Neural cell (in vitro differentiated cells): ENCODE measurements at regions not wholly inside any gene's neighbourhood (a gene's known extent, or its start where the extent isn't known, plus 50 kb on each side); places are given as distances from the start of the nearest gene placed in this dataset.

Experiments
- H2AFZ ChIP-seq: fragments of 200-600, 300-800 bp; sonication (generic), shearing (Covaris generic); 2 replicates; pipeline ENCODE4 v1.6.0; 2014; ENCODE audit warnings: low read depth, mild to moderate bottlenecking, antibody characterized with exemption, low read length, moderate library complexity
- H3F3A ChIP-seq: fragments of 200-600 bp; shearing (Covaris generic); 2 replicates; pipeline ENCODE4 v1.6.1; 2016; ENCODE audit warnings: mild to moderate bottlenecking, moderate library complexity, mixed read lengths, antibody characterized with exemption, low read length; ENCODE audit not compliant: insufficient read depth, poor library complexity, severe bottlenecking
- H3K27ac ChIP-seq: fragments of 200-600, 300-800 bp; sonication (generic), shearing (Covaris generic); 2 replicates; pipeline ENCODE4 v1.5.1; 2014; ENCODE audit warnings: mild to moderate bottlenecking, low read length, moderate library complexity
- H3K27me3 ChIP-seq: fragments of 300-800, 200-600 bp; sonication (generic), shearing (Covaris generic); 2 replicates; pipeline ENCODE4 v1.6.0; 2014; ENCODE audit warnings: mild to moderate bottlenecking, low read depth, low read length, moderate library complexity; ENCODE audit not compliant: insufficient read depth
- H3K36me3 ChIP-seq: fragments of 300-800, 200-600 bp; sonication (generic), shearing (Covaris generic); 2 replicates; pipeline ENCODE4 v1.5.1; 2014; ENCODE audit warnings: mild to moderate bottlenecking, antibody characterized with exemption, low read length, moderate library complexity; ENCODE audit not compliant: insufficient read depth
- H3K4me2 ChIP-seq: fragments of 300-800, 200-600 bp; sonication (generic), shearing (Covaris generic); 2 replicates; pipeline ENCODE4 v1.6.0; 2014; ENCODE audit warnings: mild to moderate bottlenecking, low read length
- H3K4me3 ChIP-seq: fragments of 300-800, 200-600 bp; sonication (generic), shearing (Covaris generic); 2 replicates; pipeline ENCODE4 v1.5.1; 2014; ENCODE audit warnings: mild to moderate bottlenecking, low read length, moderate library complexity
- H3K79me2 ChIP-seq: fragments of 200-600 bp; shearing (Covaris generic); replicated peaks from 2 replicates; pipeline ENCODE4 v1.6.0; 2014; ENCODE audit warnings: mild to moderate bottlenecking, low read length, moderate library complexity; ENCODE audit not compliant: insufficient read depth
- H3K9ac ChIP-seq: fragments of 300-800, 200-600 bp; sonication (generic), shearing (Covaris generic); 2 replicates; pipeline ENCODE4 v1.6.1; 2016; ENCODE audit warnings: mild to moderate bottlenecking, low read length, mixed read lengths
- H3K9me2 ChIP-seq: fragments of 200-600 bp; shearing (Covaris generic); 2 replicates; pipeline ENCODE4 v1.6.1; 2016; ENCODE audit warnings: mild to moderate bottlenecking, low read length, mixed read lengths; ENCODE audit not compliant: insufficient read depth
- H3K9me3 ChIP-seq: fragments of 200-600, 300-800 bp; sonication (generic), shearing (Covaris generic); 2 replicates; pipeline ENCODE4 v1.6.1; 2016; ENCODE audit warnings: mild to moderate bottlenecking, mixed run types, low read length, moderate library complexity, mixed read lengths
- H4K20me1 ChIP-seq: fragments of 200-600 bp; shearing (Covaris generic); 2 replicates; pipeline ENCODE4 v1.6.1; 2016; ENCODE audit warnings: mild to moderate bottlenecking, mixed run types; ENCODE audit not compliant: insufficient read depth
- CTCF ChIP-seq: fragments of 450-650 bp; IDR thresholded peaks from 2 replicates; pipeline ENCODE4 v1.5.1; 2014; ENCODE audit warnings: antibody characterized with exemption, mild to moderate bottlenecking, moderate library complexity; ENCODE audit not compliant: poor library complexity, severe bottlenecking
- EP300 ChIP-seq: fragments of 450-650 bp; conservative IDR thresholded peaks from 2 replicates; pipeline ENCODE4 v1.6.1; 2014; ENCODE audit warnings: antibody characterized with exemption, mild to moderate bottlenecking, moderate library complexity; ENCODE audit not compliant: poor library complexity, severe bottlenecking
- EZH2 ChIP-seq: fragments of 200-600, 300-800 bp; shearing (Covaris generic), sonication (generic); IDR thresholded peaks from 2 replicates; pipeline ENCODE4 v1.6.1; 2014; ENCODE audit warnings: antibody characterized with exemption, low read length, borderline replicate concordance, mild to moderate bottlenecking; ENCODE audit not compliant: insufficient read depth, poor library complexity, severe bottlenecking
- MXI1 ChIP-seq: fragments of 450-650 bp; conservative IDR thresholded peaks from 2 replicates; pipeline ENCODE4 v1.6.1; 2014; ENCODE audit warnings: antibody characterized with exemption, mild to moderate bottlenecking; ENCODE audit not compliant: poor library complexity, severe bottlenecking
- POLR2AphosphoS5 ChIP-seq: IDR thresholded peaks from 2 replicates; pipeline ENCODE4 v1.6.1; 2012
- RAD21 ChIP-seq: fragments of 450-650 bp; conservative IDR thresholded peaks from 2 replicates; pipeline ENCODE4 v1.6.1; 2014; ENCODE audit warnings: antibody characterized with exemption, mild to moderate bottlenecking, moderate library complexity
- REST ChIP-seq: IDR thresholded peaks from 2 replicates; pipeline ENCODE4 v1.6.1; 2012; ENCODE audit warnings: borderline replicate concordance
- SMC3 ChIP-seq: fragments of 450-650 bp; conservative IDR thresholded peaks from 2 replicates; pipeline ENCODE4 v1.6.1; 2014; ENCODE audit warnings: antibody characterized with exemption, mild to moderate bottlenecking, moderate library complexity; ENCODE audit not compliant: poor library complexity
- TAF1 ChIP-seq: IDR thresholded peaks from 2 replicates; pipeline ENCODE4 v1.6.1; 2012; ENCODE audit warnings: low read depth

GRCh38 chr11:25777343-25777742 lies 554.6 kb upstream of the ANO3 start:
- H3K9me3 ChIP-seq = no peaks in the 10 kb centered on the region
- no peak for TF ChIP-seq SMC3
- no peak for TF ChIP-seq EP300
- no peak for TF ChIP-seq POLR2AphosphoS5
- TF ChIP-seq REST = no peak
- TF ChIP-seq RAD21 = no peak
- TF ChIP-seq EZH2 = no peak
- TF ChIP-seq CTCF = no peak
- no peak for TF ChIP-seq TAF1
- TF ChIP-seq MXI1 = no peak
- no peak overlapping the region for H3K27ac ChIP-seq
- H3K4me2 ChIP-seq = no peak overlapping the region
- no peaks in the 10 kb centered on the region for H3K36me3 ChIP-seq
- H4K20me1 ChIP-seq = no peaks in the 10 kb centered on the region
- no peak overlapping the region for H3K4me3 ChIP-seq
- H3K9me2 ChIP-seq = no peaks in the 10 kb centered on the region
- no peak overlapping the region for H2AFZ ChIP-seq
- no peak overlapping the region for H3K9ac ChIP-seq
- H3K79me2 ChIP-seq = no peaks in the 10 kb centered on the region
- no peaks in the 10 kb centered on the region for H3F3A ChIP-seq
- no peaks in the 10 kb centered on the region for H3K27me3 ChIP-seq

- Histone ChIP-seq H3K27ac (no peak overlapping the region), H3K79me2 (no peaks in the 10 kb centered on the region), H3K4me2 (no peak overlapping the region), H3K36me3 (no peaks in the 10 kb centered on the region), H3F3A (no peaks in the 10 kb centered on the region), H3K4me3 (no peak overlapping the region), H3K9ac (no peak overlapping the region), H3K9me2 (no peaks in the 10 kb centered on the region), H2AFZ (no peak overlapping the region), H4K20me1 (no peaks in the 10 kb centered on the region), H3K27me3 (no peaks in the 10 kb centered on the region), H3K9me3 (no peaks in the 10 kb centered on the region)
- TF ChIP-seq RAD21 (no peak), POLR2AphosphoS5 (no peak), CTCF (no peak), MXI1 (no peak)
Observed at GRCh38 chr11:25779033-25779432, 552.9 kb upstream of the ANO3 start.
